Eye (tissue), 1 donor: ENCODE measurements at regions not wholly inside any gene's neighbourhood (a gene's known extent, or its start where the extent isn't known, plus 50 kb on each side); places are given as distances from the start of the nearest gene placed in this dataset.
"Not testable (repeated sequence)": the region's sequence is repeated elsewhere in the genome, so short reads cannot be mapped to it uniquely, and the experiment has no call there.

ENCODE experiments used
- DNase-seq: peaks from one replicate; pipeline ENCODE4 v3.0.0-alpha.2; 2015

DNA sequence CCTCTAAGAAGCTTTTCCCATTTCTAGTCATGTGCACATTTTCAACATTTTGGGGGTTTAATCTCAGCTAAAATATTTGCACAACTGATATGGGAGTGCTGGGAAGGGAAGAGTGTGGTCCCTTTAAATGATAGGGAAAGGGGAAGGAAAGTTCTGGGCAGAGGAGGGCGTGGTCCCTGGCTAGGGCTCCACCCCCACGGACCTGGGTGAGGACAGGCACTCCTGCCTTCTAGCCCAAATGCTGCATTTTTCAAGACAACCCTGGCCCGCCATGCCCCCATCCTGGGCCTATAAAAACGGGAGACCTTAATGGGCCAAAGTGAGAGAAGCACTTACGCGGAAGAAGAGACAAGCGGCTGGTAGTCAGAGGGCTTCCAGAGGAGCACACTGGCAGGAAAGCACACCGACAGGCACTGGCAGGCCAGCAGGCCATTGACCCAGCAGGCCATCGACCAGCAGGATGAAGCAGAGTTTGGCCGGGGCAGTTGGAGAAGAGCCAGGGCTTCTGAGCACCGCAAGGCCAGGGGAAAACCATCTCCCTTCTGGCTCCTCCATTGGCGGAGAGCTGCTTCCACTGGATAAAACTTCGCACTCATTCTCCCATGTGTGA lies 266.7 kb downstream of the SPRY2 start:
- no peak for DNase-seq

DNA sequence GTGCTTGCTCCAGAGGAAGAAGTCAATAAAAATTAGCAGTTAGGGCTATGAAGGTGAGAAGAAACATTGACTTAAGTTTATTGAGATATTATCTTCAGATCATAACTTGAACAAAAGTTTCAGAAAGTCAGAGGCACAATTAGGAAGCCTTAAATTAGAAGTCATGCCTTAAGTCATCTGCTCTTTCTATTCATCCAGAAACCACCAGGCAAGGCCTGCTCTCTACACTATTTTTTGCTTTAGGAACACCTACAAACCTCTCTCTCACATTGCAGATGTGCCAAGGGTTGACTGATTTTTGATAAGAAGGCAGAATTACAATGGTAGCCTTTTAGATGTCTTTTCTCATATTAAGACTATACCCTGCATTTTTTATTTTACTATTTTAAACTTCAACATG lies 268.7 kb downstream of the SPRY2 start:
- DNase-seq, result no peak

DNA sequence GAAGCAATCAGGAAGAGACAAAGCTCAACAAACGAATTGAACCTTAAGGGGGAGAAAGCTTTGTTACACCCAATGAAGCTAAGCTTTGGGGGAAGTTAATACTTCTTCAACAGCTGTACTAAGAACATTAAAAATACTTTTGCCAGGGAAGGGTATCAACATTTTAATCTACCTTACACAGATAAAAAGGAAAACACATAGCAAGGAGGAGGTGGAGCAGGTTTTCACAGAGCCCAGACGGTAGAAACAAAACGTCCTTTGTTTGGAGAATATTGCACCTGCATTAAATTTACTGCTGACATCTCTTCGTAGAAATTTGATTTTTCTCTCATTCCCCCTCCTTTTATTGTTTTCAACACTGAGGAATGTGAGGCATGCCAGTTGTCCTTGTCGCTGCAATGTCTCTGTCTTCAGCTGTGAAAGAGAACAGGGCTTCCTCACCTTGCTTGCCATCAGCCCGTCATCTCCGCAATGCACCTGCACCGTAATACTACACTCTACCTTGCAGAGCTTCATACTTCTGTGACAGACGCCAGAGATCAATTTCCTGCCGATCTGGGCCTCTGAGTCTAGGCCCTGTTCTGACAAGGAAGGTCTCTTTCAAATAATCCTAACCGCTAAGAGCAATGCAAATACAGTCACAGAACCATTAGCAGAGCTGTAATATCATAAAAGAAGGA lies 270.8 kb downstream of the SPRY2 start:
- DNase-seq, result no peak

DNA sequence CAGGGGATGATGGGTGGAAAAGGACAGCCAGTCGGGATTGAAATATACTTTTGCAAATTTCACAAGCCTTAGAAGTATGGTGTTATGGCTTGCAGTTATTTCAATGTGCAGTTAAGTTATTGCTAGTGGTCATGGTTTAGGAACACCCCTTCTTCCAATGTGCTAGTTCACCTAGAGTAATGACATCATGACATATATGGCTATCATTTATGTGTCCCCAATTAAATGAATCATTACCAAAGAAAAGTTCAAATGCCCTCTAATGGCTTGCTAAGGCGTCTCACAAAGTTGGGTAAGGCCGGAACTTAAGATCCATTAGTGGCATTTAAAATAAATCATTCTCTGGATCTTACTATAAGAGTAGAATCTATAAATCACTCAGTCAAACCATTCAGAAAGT lies 271.6 kb downstream of the SPRY2 start:
- no peak for DNase-seq

DNA sequence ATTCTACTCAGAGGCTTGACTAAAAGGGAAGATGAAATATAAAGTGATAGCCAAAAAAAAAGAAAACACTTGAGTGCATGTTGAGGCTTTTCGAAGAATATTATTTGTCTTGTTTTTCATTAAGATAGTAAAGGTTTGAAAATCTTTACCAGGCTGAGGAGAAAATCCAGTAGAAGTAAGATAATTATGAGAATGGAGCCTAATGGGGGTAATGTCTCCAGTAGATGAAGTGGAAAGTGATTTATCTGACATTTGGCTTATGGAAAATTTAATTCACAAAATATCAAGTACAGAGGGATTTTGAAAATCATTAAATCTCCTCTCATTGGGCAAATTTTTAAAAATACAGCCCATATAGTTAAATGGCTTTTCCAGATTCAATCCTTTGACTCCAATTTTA lies 274.9 kb downstream of the SPRY2 start:
- peak; percentile 80 for DNase-seq

DNA sequence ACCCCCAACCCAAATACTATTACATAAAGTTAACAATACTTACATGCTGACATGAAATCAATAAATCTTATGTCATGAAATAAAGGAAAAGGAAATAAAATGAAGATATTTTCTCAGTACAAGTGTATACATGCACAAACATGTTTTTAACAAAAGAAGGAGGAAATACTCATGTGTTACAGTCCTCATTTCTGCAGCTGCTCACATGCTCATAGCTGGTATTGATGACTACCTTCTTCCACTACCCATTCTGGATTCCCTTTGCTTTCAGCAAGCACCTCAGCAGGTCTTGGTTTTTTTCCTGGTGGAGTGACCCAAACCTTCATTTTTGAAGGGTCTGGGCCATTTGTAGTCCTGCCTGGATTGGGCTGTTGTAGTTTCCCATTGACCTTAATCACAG lies 278.5 kb downstream of the SPRY2 start:
- not testable (repeated sequence) for DNase-seq

DNA sequence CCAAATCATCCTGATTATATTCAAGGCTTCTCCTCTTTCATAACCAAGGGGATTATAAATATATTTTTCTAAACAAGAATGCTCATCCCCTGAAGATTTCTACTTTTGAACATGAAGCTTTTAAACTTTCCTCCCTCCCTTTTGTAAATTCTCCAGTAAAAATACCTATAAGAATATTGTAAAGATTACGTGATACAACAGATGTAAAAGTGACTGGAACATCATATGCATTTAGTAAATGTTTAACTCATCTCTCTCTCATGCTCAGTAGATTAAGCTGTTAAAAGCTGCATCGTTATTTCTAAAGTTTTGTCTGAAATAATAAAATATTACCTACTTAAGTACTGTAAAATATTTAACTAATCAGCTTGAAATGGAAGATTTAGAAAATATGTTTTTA lies 281.1 kb downstream of the SPRY2 start:
- DNase-seq, result no peak

DNA sequence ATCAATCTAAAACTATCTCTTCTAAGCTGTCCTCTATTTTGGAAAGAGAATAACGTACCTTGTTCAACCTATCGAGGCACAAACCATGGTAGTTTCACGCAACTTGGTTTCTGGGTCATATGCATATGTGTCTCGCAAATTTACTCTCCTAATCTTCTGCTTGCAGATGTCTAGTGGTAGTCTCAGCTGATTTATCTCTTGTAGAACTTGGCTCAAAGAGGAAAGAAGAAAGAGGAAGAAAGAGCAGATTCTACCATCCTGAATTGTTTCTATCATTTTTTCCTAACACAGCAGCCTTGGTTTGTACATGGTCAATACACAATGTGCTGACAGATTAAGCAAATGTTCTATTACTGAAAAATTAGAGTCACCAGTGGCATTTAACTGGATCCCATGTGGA lies 282.3 kb downstream of the SPRY2 start:
- no peak for DNase-seq

DNA sequence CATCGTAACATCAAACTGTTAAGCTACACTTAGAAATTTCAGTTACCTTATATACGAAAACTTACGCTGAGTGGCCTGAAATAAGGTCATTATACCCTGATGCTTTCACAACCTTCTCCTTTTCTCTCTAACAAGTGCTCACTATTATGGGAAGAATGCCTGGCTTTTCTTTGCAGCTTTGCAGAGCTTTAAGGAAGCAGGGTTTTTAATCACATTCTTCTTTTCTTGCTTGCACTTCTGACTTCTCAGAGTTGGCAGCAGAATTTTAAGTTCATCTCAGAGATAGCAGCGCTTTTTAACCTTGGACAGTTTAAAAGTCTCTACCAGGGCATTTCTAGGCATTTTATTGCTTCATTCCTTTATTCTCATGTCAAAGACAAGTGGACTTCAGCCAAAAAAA lies 285.1 kb downstream of the SPRY2 start:
- peak; percentile 28 for DNase-seq

DNA sequence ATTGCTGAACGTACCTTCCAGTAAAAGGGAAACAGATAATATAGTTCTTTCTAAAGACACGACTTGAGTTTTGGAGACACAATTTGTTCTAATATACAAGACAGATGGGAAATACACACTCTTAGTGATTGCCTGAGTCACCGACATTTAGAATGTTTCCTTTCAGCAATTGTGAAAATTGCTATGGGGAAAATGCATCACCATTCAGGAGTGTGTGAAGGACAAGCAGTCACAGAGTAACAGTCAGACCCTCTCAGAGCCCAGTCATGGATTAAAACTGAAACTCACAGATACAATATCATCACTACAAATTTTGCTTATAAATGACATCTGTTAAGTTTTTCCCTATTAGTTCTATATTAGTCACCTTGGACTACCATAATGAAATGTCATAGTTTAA lies 286.1 kb downstream of the SPRY2 start:
- DNase-seq, result no peak

DNA sequence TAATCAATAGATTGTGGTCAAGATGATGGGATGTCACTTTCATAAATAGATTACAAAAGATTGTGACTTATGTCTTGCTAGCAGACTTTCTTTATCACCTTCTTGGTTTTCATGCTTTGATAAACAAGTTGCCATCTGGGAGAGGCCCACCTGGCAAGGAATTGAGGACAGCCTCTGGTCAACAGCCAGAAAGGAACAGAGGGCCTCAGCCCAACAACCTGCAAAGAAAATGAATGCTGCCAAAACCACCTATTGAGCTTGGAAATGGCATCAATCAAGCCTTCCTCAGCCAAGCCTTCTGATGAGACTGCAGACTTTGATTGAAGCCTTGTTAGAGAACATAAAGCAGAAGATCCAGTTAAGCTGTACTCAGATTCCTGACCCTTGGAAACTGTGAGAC lies 288.6 kb downstream of the SPRY2 start:
- no peak for DNase-seq

DNA sequence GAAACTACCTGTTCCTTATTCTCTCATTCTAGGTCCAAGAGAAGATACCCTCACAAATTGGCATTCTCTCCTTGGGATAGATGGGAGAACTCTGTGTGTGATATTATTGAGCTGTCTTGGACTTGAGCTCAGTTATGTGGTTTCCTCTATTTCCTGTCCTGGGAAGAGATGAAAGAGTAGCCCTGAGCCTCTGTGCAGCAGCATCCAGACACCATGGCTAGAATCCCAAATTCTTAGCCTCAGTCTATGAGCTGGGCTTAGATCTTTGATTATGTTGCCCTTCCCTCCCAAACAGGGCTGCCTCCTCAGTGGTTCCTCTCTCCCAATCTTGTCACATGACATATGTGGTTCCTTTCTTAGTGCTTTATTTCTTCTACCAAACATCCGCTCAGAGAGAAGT lies 290.7 kb downstream of the SPRY2 start:
- no peak for DNase-seq

DNA sequence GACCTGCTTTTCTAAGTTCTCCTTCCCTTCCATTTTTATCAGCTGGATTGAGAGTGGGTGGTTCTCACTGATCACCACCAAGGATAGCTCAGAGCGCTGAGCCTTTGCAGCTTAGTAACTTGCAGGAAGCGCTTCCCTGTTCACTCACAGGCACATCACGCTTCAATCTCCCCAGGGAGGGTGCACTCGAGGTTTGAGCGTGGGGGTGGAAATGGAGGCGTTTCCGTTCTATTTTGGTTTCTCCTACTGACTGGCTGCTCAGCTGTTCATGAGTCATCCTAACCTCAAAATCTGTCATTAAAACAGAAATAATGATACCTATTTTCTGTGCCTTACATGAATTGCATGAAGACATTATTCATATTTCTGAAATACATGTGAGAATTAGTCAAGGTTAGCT lies 292.1 kb downstream of the SPRY2 start:
- DNase-seq, result peak; percentile 70

DNA sequence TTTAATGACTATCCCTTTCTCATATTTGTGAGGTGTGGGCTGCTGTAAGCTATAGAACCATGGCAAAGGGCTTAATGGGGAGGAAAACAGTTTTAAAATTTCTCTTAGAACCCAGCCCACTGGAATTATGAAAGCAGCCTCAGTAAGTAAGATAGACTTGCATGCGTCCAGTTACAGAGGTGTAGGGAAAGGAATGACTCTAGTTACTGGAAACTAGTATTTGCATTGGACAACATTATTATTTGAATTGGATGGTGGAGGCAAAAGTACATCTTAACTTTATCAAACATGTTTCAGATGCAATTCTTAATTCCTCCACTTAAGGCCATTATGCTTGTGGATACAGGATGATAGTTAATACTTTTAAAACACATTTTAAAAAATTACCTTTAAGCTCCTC lies 292.9 kb downstream of the SPRY2 start:
- no peak for DNase-seq

DNA sequence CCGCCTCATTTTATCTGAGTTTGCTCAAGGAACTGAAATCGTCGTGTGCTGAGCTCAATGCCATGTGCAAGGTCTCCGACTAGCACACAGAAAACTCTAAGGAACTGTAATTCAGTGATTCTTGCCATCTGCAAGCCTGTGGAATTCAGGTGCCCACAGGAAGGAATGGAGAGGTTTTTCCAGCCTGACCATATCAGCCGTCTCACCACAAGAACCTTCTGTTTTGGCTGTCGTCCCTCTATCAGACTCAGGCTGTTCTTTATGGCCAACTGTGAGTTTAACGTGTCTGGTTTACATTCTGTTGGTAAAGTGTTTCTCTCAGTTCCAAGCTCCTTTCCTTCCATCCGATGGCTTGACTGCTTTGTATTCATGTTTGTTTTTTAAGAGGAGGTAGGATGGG lies 293.5 kb downstream of the SPRY2 start:
- DNase-seq, result no peak

DNA sequence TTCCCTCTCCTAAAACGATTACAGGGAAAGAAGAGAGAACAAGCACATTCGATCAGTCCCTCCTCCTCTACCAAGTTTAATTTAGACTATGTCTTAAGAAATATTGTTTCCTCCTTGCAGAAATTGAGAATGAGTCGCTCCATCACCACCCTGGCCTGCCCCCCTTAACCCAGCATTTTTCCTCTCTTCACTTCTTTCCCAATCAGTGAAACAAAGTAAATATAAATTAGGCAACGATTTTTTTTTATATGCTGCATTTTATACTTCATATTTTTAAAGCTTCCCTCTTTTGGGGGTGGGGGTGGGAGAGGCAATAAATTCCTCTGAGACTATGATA lies 300.0 kb downstream of the SPRY2 start:
- DNase-seq, result no peak

DNA sequence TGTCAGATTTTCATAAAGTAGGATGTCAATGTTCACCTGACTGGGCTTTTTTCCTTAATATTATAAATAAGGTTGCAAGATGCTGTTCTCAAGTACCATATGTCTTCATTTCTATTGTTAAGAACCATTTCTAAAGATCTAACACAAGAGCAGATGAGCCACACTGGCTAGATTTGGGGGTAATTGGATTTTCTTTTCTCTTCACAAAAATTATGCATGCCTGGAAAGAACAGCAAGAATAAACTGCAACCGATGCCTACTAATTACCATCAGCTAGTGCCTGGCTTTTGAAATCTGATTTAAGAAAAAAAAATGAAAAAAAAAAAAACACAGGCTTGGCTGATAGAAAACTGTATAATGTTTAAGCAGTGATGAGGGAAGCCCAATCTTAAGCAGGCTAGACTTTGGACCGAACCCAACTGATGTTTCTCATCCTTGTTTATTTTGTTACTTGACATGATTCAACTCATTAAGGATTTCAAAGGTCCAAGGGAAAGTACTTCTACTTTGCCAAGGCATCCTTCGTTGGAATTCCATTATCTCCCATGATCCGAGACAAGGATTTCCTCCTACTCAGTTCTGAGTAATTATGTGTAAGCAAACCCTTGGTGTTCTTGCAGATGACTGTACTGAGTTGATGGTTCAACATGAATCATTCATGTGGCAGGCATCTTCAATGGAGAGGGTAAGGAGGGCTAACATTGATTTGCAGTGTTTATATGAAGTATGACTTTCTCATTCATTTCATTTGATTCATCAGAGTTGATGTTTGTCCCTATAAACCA lies 300.5 kb downstream of the SPRY2 start:
- peak; percentile 21 for DNase-seq

DNA sequence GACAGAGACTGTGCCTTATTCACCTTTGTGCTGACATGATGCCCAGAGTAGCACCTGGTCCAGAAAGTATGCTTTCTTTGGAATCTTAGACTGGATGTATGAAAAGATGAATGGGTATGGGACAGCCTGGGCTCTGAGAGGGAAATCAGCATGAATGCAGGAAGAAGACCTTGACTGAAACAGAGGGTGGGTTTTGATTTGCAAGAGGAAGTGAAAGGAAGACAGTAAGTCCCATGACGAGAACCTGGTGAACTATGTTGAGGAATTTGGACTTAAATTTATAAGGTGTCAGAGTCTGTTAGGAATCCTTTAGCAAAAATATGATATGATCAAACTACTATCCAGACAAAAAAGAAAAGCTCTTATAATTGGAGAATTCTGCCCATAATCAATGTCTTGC lies 301.9 kb downstream of the SPRY2 start:
- DNase-seq, result no peak

DNA sequence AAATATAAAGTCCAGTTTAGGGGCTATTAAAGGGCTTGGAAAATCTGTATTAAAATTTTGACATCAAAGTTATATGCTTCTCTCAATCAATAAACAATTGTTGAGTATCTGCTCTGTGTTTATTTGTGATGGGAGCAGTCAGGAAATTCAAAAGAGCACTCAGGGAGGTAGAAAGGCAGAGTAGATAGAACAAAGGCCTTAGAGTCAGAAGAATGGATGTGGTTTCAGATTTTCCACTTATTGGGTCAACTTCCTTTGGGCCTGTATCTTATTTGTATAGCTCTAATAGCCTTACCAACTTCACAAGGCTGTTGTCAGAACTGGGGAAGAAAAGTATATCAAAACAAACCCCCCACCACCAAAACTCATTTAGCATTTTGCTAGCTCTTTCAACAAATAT lies 302.6 kb downstream of the SPRY2 start:
- DNase-seq, result no peak

DNA sequence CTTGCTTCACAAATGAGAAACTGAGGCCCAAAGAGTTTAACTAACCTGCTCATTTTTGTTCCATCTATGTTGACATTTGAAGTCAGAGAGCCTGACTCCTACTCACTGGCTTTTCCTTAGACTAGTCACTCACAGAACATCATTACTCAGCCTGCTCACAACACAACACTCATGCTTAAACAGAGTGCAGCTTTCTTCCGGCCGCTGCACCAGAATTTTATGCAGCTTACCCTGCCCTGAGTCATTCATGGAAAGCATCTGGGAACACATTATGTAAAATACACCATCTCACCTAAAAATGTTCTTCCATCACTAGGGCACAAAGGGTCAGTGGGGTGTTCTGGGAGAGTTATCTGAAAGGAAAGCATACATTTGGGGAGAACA lies 303.4 kb downstream of the SPRY2 start:
- no peak for DNase-seq

DNA sequence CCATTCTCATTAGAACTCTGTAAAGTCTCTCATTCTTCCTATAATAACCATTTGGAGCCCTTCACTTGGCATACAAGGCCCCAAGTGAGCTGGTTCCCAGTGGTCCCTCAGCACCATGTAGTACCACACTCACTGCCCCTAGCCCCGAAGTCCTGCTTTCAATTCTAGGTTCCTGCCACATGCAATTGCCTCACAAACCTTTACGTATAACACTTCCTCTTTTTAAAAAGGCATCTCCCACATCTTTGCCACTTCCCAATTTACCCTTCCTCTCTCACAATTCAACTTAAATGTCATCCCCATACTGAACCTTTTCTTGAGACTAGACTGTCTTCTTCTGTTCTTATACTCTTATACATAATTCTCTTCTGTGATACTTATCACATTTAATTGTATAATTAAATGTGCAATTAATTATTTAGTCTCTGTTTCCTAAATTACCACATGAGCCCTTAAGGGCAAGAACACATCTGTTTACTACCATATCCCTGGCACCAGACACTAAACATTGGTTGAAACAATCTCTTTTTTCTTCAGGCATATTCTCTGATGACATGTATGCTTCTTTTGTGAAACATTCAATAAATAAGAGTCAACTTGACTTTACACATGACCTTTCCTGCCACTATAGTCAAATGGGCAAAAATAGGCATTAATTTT lies 304.0 kb downstream of the SPRY2 start:
- DNase-seq, result no peak

DNA sequence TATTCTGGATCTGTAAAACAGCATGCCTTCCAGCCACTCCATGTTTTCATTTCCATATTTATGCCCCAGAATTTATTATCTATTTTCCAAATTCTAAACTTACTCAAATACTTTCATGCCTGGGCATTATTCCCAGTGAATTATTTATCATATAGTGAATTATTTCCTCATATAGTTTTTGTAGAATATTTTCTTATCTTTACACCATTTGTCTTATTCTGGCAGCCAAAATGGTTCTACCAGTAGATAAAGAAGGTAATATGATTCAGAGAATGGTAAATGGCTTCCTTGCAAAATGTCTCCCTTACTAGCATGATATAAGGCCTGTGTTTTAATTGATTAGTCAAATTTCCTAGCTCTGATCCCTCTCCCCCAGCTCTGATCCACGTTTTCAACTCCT lies 305.8 kb downstream of the SPRY2 start:
- no peak for DNase-seq

DNA sequence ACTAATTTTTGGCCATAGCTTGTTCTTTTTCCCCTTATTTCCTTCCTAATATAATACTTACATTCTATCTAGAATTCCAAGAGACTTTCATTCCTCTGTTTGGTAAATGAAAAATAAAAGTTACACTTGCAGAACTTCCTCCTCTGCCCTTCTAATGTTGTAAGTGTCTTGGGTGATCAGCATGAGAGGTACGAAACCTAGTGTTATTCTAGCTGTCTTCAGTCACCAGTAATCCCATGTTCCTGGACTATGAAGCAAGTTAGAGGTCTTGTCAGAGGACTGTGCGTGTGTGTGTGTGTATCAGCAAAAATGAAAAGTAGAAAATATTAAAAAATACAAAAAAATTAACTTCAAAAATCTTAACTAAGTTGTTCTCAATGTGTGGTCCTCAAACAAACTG lies 307.0 kb downstream of the SPRY2 start:
- DNase-seq, result no peak

DNA sequence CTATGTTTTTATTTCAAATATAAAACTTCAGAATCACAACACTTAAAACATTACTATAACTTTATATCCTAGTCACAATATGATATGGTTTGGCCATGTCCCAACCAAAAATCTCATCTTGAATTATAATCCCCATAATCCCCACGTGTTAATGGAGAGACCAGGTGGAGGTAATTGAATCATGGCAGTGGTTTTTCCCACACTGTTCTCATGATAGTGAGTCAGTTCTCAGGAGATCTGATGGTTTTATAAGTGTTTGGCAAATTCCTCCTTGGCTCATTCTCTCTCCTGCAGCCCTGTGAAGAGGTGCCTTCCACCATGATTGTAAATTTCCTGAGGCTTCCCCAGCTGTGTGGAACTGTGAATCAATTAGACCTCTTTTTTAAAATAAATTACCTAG lies 307.6 kb downstream of the SPRY2 start:
- no peak for DNase-seq
